Amniotic stem cell (primary cell): ENCODE measurements at regions not wholly inside any gene's neighbourhood (a gene's known extent, or its start where the extent isn't known, plus 50 kb on each side); places are given as distances from the start of the nearest gene placed in this dataset.
"Not testable (repeated sequence)": the region's sequence is repeated elsewhere in the genome, so short reads cannot be mapped to it uniquely, and the experiment has no call there.

Experiments
- DNase-seq: peaks from one replicate; lab custom pipeline; 2025; lab: John Stamatoyannopoulos, UW

- DNase-seq, result no peak
These were observed 125.9 kb upstream of the ARX start for GRCh38 chrX:25141684-25142083.

DNA sequence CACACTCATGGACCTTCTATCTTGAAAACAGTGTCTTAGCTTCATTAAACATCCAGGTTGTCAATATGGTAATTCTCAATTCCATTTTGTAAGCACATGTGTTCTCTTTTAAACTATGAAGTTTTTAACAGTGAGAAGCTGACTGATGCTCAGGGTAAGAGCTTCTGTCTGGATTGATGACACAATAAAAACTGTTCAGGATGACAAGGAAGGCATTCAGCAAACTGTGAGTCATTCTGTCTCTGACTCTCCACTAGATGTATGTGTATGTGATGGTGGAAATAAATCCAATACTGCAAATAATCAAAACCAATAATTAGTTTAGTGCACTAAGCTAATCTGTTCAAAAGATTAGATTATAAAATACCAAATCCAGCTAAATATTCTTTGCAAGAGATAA, 115.3 kb upstream of the ARX start:
- DNase-seq, result no peak

DNA sequence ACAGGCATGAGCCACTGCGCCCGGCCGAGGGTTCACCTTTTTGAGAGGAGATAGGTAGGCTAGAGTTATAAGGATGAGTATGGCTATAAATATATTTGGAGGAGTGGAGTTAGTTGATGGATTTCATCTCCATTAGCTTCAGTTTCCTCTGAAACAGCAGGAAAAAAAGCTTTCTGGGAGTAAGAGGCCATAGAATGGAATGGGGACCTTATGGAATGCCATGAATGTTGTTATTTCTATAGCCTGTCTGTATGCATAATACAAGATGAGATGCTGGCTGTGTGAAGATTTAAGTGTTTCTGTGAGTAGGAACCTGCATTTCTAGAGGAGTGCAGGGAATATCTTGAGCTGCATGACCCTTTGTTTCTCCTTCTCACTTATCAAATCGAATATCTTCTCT, 114.9 kb upstream of the ARX start:
- no peak for DNase-seq

DNA sequence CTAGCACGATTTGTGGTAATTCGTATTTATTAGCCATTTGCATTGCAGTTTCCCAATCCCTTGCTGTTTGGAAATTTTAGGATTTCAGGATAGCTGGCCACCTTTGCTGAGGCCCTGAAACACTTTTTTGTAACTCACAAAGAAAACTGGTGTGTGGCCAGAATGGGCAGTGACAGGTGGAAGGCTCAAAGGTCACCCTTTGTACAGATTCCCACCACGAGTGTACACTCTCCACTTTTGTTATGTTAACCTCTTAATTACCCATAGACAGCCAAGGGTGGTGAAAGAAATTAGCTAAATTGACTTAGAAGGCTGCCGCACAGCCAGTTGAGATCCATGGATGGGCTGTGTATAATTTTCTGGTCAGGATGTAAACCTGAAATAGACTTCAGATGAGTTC, 109.7 kb upstream of the ARX start:
- no peak for DNase-seq

- no peak for DNase-seq
These were observed 108.6 kb upstream of the ARX start for GRCh38 chrX:25124391-25124790.

DNA sequence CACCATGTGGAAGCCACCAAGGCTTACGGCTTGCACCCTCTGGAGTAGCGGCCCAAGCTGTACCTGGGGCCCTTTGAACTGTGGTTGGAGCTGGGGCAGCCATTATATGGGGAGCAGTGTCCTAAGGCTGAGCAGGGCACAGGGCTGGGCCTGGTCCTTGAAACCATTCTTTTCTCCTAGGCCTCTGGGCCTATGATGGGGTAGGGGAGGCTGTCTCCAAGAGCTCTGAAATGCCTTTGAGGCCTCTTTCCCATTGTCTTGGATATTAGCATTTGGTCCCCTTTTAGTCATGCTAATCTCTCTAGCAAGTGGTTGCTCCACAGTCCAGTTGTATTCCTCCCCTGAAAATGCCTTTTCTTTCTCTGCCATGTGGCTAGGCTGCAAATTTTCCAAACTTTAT, 96.4 kb upstream of the ARX start:
- no peak for DNase-seq

DNA sequence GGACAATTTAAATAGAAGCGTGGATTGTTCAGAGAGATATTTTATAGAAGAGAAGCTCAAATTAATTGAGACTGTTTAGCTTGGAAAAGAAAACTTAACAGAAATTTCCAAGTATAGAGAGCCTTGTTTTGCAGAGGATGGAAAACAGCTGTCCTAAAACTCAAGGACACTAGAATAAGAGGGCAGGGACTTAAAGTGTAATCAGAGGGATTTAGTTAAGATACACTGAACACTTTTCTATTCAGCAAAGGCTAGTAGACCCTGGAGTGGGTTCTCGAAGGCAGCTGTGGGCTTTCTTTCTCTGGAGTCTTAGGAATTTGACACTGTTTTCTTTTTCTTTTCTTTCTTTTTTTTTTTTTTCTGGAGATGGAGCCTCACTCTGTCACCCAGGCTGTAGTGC, 92.7 kb upstream of the ARX start:
- DNase-seq, result no peak

- no peak for DNase-seq
These were observed 89.5 kb upstream of the ARX start for GRCh38 chrX:25105221-25105620.

GRCh38 chrX:25096522-25097045, 80.8 kb upstream of the ARX start:
- no peak for DNase-seq

GRCh38 chrX:25091152-25091551, 75.4 kb upstream of the ARX start:
- DNase-seq, result not testable (repeated sequence)

DNA sequence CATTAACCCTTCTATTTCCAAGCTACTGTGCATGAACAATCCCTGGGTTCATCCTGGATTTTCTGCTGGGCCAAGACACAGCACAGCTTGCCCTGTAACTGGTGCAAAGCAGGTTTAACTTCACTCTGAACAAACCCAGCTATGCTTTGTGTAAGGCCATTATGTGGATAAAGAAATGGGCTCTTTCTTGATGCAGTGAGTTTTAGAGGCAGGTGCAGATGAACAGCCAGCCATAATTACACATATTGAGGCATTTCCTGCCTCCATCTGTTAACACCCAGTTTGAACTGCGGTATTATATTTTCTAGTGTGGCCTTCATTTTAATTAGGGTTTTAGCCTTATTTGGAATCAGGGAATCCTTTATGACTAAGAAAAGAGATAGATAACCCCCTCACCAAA, 68.7 kb upstream of the ARX start:
- no peak for DNase-seq

DNA sequence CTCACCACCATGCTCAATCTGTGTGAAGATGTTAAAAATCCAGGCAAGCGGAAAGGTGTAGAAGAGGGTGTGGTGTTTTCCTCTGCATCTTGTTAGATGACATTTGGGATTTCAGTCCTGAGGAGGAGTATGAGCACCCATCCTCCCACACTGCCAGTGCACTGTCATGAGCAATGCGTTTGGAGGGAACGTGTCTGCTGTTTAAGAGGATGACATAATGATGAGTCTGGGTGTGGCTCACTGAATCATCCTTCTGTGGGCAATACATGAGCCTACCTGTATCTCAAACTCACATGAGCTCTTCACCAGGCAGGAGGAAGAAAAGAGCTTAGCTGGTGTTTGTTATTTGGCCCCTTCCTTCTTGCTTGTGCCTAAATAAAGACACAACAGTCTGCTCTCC, 67.9 kb upstream of the ARX start:
- no peak for DNase-seq

GRCh38 chrX:25079020-25079419, 63.3 kb upstream of the ARX start:
- no peak for DNase-seq

- DNase-seq, result no peak
These were observed 61.3 kb upstream of the ARX start for GRCh38 chrX:25076941-25077500.

DNA sequence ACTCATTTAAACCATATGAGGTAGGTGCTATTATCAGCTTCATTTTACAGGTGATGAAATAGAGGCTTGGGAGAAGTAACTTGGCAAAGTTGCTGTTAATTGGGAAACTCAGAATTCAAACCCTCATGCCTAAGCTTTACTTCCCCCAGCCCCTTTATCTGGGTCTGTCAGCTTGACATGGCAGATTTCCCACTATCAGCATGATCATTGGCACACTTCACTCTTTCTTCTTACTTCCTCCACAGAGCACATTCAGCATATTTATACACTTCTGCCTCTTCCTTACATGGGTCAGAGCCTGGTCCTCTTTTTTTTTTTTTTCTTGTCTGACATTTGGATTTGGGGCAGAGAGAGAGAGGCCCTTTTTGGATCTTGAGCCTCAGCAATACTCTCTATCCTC, 56.5 kb upstream of the ARX start:
- DNase-seq, result no peak

GRCh38 chrX:25070038-25070437, 54.3 kb upstream of the ARX start:
- DNase-seq, result no peak

DNA sequence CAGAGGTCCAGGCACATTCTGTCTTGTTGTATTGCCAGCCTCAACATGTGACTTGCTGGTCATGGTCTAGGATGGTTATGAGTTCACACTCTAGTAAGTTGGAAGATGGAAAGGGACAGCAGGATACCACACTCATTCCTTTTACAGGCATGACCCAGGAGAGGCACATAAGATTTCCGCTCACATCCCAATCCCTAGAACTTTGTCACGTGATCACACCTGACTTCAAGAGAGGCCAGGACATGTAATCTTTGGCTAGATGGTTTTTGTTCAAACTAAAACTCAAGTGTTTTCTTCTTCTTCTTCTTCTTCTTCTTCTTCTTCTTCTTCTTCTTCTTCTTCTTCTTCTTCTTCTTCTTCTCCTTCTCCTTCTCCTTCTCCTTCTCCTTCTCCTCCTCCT, 53.4 kb upstream of the ARX start:
- no peak for DNase-seq

- DNase-seq, result no peak
These were observed 52.6 kb upstream of the ARX start for GRCh38 chrX:25068340-25068739.

GRCh38 chrX:25067271-25068172, 51.8 kb upstream of the ARX start:
- no peak for DNase-seq

GRCh38 chrX:25066131-25066530, 50.4 kb upstream of the ARX start:
- no peak for DNase-seq
